Chondrocyte (in vitro differentiated cells): ENCODE measurements at regions not wholly inside any gene's neighbourhood (a gene's known extent, or its start where the extent isn't known, plus 50 kb on each side); places are given as distances from the start of the nearest gene placed in this dataset.
"Not testable (repeated sequence)": the region's sequence is repeated elsewhere in the genome, so short reads cannot be mapped to it uniquely, and the experiment has no call there.

Experiments used
- DNase-seq: peaks from one replicate; pipeline ENCODE4 v3.0.0; 2021; ENCODE audit warnings: mixed read lengths, low spot score
- H3K27ac Mint-ChIP-seq: one replicate; pipeline ENCODE4 v1.8.0; 2021; ENCODE audit warnings: mild to moderate bottlenecking, moderate library complexity, mixed read lengths; ENCODE audit not compliant: unreplicated experiment
- H3K27me3 Mint-ChIP-seq: 2 replicates; pipeline ENCODE4 v1.8.0; 2021; ENCODE audit warnings: low read depth, mixed read lengths
- H3K36me3 Mint-ChIP-seq: 2 replicates; pipeline ENCODE4 v1.8.0; 2021; ENCODE audit warnings: low read depth, mixed read lengths
- H3K4me1 Mint-ChIP-seq: 2 replicates; pipeline ENCODE4 v1.8.0; 2021; ENCODE audit warnings: low read depth, mild to moderate bottlenecking, mixed read lengths
- H3K4me3 Mint-ChIP-seq: one replicate; pipeline ENCODE4 v1.8.0; 2021; ENCODE audit warnings: mild to moderate bottlenecking, moderate library complexity, mixed read lengths; ENCODE audit not compliant: unreplicated experiment
- H3K9me3 Mint-ChIP-seq: 2 replicates; pipeline ENCODE4 v1.8.0; 2021; ENCODE audit warnings: low read depth, mixed read lengths
- CTCF ChIP-seq: fragments of 200-600 bp; sonication (generic); IDR thresholded peaks from 2 replicates; pipeline ENCODE4 v1.5.0; 2021; ENCODE audit warnings: antibody characterized with exemption, mild to moderate bottlenecking, moderate library complexity

- no peak overlapping the region for H3K4me3 Mint-ChIP-seq
- H3K4me1 Mint-ChIP-seq = no peaks in the 10 kb centered on the region
- DNase-seq = no peak
- H3K27me3 Mint-ChIP-seq = no peaks in the 10 kb centered on the region
- H3K36me3 Mint-ChIP-seq = no peaks in the 10 kb centered on the region
- peaks cover 3% of the 10 kb centered on the region for H3K9me3 Mint-ChIP-seq
- TF ChIP-seq CTCF = peak; percentile 70
- H3K27ac Mint-ChIP-seq = no peak overlapping the region
Observed at GRCh38 chr6:159633196-159633595, 59.8 kb downstream of the SOD2 start.

GRCh38 chr6:159631886-159632285 is 61.2 kb downstream of the SOD2 start:
- no peaks in the 10 kb centered on the region for H3K9me3 Mint-ChIP-seq

GRCh38 chr6:159627939-159628338 is 65.1 kb downstream of the SOD2 start:
- H3K27ac Mint-ChIP-seq = no peak overlapping the region
- no peaks in the 10 kb centered on the region for H3K36me3 Mint-ChIP-seq
- no peak for DNase-seq
- no peaks in the 10 kb centered on the region for H3K9me3 Mint-ChIP-seq
- no peaks in the 10 kb centered on the region for H3K4me1 Mint-ChIP-seq
- no peak for TF ChIP-seq CTCF
- no peaks in the 10 kb centered on the region for H3K27me3 Mint-ChIP-seq
- no peak overlapping the region for H3K4me3 Mint-ChIP-seq

More at GRCh38 chr6:159631886-159632285, 61.2 kb downstream of the SOD2 start:
- no peak for TF ChIP-seq CTCF
- Mint-ChIP-seq H3K27ac (no peak overlapping the region), H3K36me3 (no peaks in the 10 kb centered on the region), H3K4me1 (no peaks in the 10 kb centered on the region), H3K27me3 (no peaks in the 10 kb centered on the region), H3K4me3 (no peak overlapping the region)
- DNase-seq = no peak

- not testable (repeated sequence) for H3K27ac Mint-ChIP-seq, H3K4me3 Mint-ChIP-seq, H3K27me3 Mint-ChIP-seq, H3K9me3 Mint-ChIP-seq, H3K36me3 Mint-ChIP-seq, DNase-seq, H3K4me1 Mint-ChIP-seq
Observed at GRCh38 chr6:159626506-159626905, 66.5 kb downstream of the SOD2 start.

- Mint-ChIP-seq H3K27ac (no peak overlapping the region), H3K9me3 (no peaks in the 10 kb centered on the region), H3K4me1 (no peaks in the 10 kb centered on the region), H3K4me3 (no peak overlapping the region), H3K36me3 (no peaks in the 10 kb centered on the region), H3K27me3 (peaks cover 2% of the 10 kb centered on the region)
- DNase-seq = no peak
- TF ChIP-seq CTCF = no peak
Observed at GRCh38 chr6:159623156-159623555, 69.9 kb downstream of the SOD2 start.

GRCh38 chr6:159620947-159621346 is 72.1 kb downstream of the SOD2 start:
- Mint-ChIP-seq H3K4me1 (no peaks in the 10 kb centered on the region), H3K9me3 (peaks cover 21% of the 10 kb centered on the region), H3K36me3 (peaks cover 5% of the 10 kb centered on the region), H3K27ac (no peak overlapping the region), H3K4me3 (no peak overlapping the region), H3K27me3 (peaks cover 2% of the 10 kb centered on the region)
- DNase-seq = no peak
- no peak for TF ChIP-seq CTCF
